ENCODE measurements at regions not wholly inside any gene's neighbourhood (a gene's known extent, or its start where the extent isn't known, plus 50 kb on each side); places are given as distances from the start of the nearest gene placed in this dataset.
"Not testable (repeated sequence)": the region's sequence is repeated elsewhere in the genome, so short reads cannot be mapped to it uniquely, and the experiment has no call there.

GRCh38 chr15:66880380-66881155, 178.5 kb downstream of the SMAD6 start:
- no peak overlapping the region for H3K4me3 ChIP-seq (ENCODE audit: low read depth, low read length)
- no peak for DNase-seq (ENCODE audit: low read depth)

GRCh38 chr15:66881173-66881905, 179.3 kb downstream of the SMAD6 start:
- DNase-seq (ENCODE audit: low read depth), result no peak
- H3K4me3 ChIP-seq (ENCODE audit: low read depth, low read length), result no peak overlapping the region

GRCh38 chr15:66882251-66883020, 180.4 kb downstream of the SMAD6 start:
- H3K4me3 ChIP-seq (ENCODE audit: low read depth, low read length), result no peak overlapping the region
- DNase-seq (ENCODE audit: low read depth), result no peak

- no peak overlapping the region for H3K4me3 ChIP-seq (ENCODE audit: low read depth, low read length)
- DNase-seq (ENCODE audit: low read depth), result peak; percentile 100
These were observed 181.4 kb downstream of the SMAD6 start for GRCh38 chr15:66883284-66883911.

- no peak for DNase-seq (ENCODE audit: low read depth)
- no peak overlapping the region for H3K4me3 ChIP-seq (ENCODE audit: low read depth, low read length)
These were observed 181.2 kb upstream of the SMAD3 start for GRCh38 chr15:66884115-66884622.

- no peak overlapping the region for H3K4me3 ChIP-seq (ENCODE audit: low read depth, low read length)
- DNase-seq (ENCODE audit: low read depth), result no peak
These were observed 180.7 kb upstream of the SMAD3 start for GRCh38 chr15:66884661-66885237.

GRCh38 chr15:66885281-66885915, 180.0 kb upstream of the SMAD3 start:
- DNase-seq (ENCODE audit: low read depth), result no peak
- H3K4me3 ChIP-seq (ENCODE audit: low read depth, low read length), result no peak overlapping the region

- H3K4me3 ChIP-seq (ENCODE audit: low read depth, low read length), result no peak overlapping the region
- DNase-seq (ENCODE audit: low read depth), result no peak
These were observed 179.1 kb upstream of the SMAD3 start for GRCh38 chr15:66886241-66886675.

GRCh38 chr15:66886686-66887273, 178.6 kb upstream of the SMAD3 start:
- no peak for DNase-seq (ENCODE audit: low read depth)
- H3K4me3 ChIP-seq (ENCODE audit: low read depth, low read length), result no peak overlapping the region

GRCh38 chr15:66889298-66889697, 176.1 kb upstream of the SMAD3 start:
- not testable (repeated sequence) for DNase-seq (ENCODE audit: low read depth); H3K4me3 ChIP-seq (ENCODE audit: low read depth, low read length)

- DNase-seq (ENCODE audit: low read depth), result no peak
- no peak overlapping the region for H3K4me3 ChIP-seq (ENCODE audit: low read depth, low read length)
These were observed 173.6 kb upstream of the SMAD3 start for GRCh38 chr15:66891776-66892175.

GRCh38 chr15:66893294-66893693, 172.1 kb upstream of the SMAD3 start:
- DNase-seq (ENCODE audit: low read depth), result no peak

GRCh38 chr15:66894363-66894762, 171.0 kb upstream of the SMAD3 start:
- H3K4me3 ChIP-seq (ENCODE audit: low read depth, low read length), result no peak overlapping the region
- DNase-seq (ENCODE audit: low read depth), result no peak

More at GRCh38 chr15:66893294-66893693, 172.1 kb upstream of the SMAD3 start:
- H3K4me3 ChIP-seq (ENCODE audit: low read depth, low read length), result no peak overlapping the region

- H3K4me3 ChIP-seq (ENCODE audit: low read depth, low read length), result no peak overlapping the region
- no peak for DNase-seq (ENCODE audit: low read depth)
These were observed 170.2 kb upstream of the SMAD3 start for GRCh38 chr15:66894986-66895780.

- no peak overlapping the region for H3K4me3 ChIP-seq (ENCODE audit: low read depth, low read length)
- no peak for DNase-seq (ENCODE audit: low read depth)
These were observed 169.5 kb upstream of the SMAD3 start for GRCh38 chr15:66895794-66896453.

- no peak overlapping the region for H3K4me3 ChIP-seq (ENCODE audit: low read depth, low read length)
- no peak for DNase-seq (ENCODE audit: low read depth)
These were observed 168.8 kb upstream of the SMAD3 start for GRCh38 chr15:66896611-66897010.

GRCh38 chr15:66897416-66897815, 168.0 kb upstream of the SMAD3 start:
- no peak for DNase-seq (ENCODE audit: low read depth)
- H3K4me3 ChIP-seq (ENCODE audit: low read depth, low read length), result no peak overlapping the region

All from skeletal muscle cell (primary cell).